Smooth muscle cell (in vitro differentiated cells): ENCODE measurements at regions not wholly inside any gene's neighbourhood (a gene's known extent, or its start where the extent isn't known, plus 50 kb on each side); places are given as distances from the start of the nearest gene placed in this dataset.

ENCODE experiments used
- DNase-seq: peaks from one replicate; lab custom pipeline; 2025; ENCODE audit not compliant: unreplicated experiment; lab: John Stamatoyannopoulos, UW
- H2AFZ ChIP-seq: fragments of 200-600 bp; sonication (generic); 2 replicates; pipeline ENCODE4 v1.6.0; 2016; ENCODE audit warnings: antibody characterized with exemption, low read depth, mild to moderate bottlenecking
- H3F3A ChIP-seq: fragments of 200-600 bp; sonication (generic); 2 replicates; pipeline ENCODE4 v1.6.0; 2017; ENCODE audit warnings: antibody characterized with exemption, low read depth
- H3K27ac ChIP-seq: fragments of 200-600 bp; sonication (generic); 2 replicates; pipeline ENCODE4 v1.5.1; 2016; ENCODE audit warnings: low read depth, mild to moderate bottlenecking
- H3K27me3 ChIP-seq: fragments of 200-600 bp; sonication (generic); 2 replicates; pipeline ENCODE4 v1.6.1; 2016; ENCODE audit warnings: low read depth, mild to moderate bottlenecking
- H3K36me3 ChIP-seq: fragments of 200-600 bp; sonication (generic); 2 replicates; pipeline ENCODE4 v1.5.1; 2016; ENCODE audit warnings: low read depth
- H3K4me1 ChIP-seq: fragments of 200-600 bp; sonication (generic); 2 replicates; pipeline ENCODE4 v1.5.1; 2016; ENCODE audit warnings: low read depth
- H3K4me2 ChIP-seq: fragments of 200-600 bp; sonication (generic); 2 replicates; pipeline ENCODE4 v1.6.0; 2016; ENCODE audit warnings: mild to moderate bottlenecking
- H3K4me3 ChIP-seq: fragments of 200-600 bp; sonication (generic); 2 replicates; pipeline ENCODE4 v1.5.1; 2016; ENCODE audit warnings: mild to moderate bottlenecking
- H3K79me2 ChIP-seq: fragments of 200-600 bp; sonication (generic); 2 replicates; pipeline ENCODE4 v1.6.0; 2016; ENCODE audit warnings: low read depth, mild to moderate bottlenecking
- H3K9ac ChIP-seq: fragments of 200-600 bp; sonication (generic); 2 replicates; pipeline ENCODE4 v1.6.0; 2016; ENCODE audit warnings: low read depth
- H3K9me3 ChIP-seq: fragments of 200-600 bp; sonication (generic); replicated peaks from 2 replicates; pipeline ENCODE4 v1.5.1; 2016; ENCODE audit warnings: low read depth
- H4K20me1 ChIP-seq: fragments of 200-600 bp; sonication (generic); 2 replicates; pipeline ENCODE4 v1.6.0; 2016; ENCODE audit warnings: low read depth
- WGBS: methylation state at CpG from one replicate; pipeline ENCODE4 v1.1.7; 2016; ENCODE audit warnings: low lambda C conversion rate; 5-methylcytosine and 5-hydroxymethylcytosine counted together
- TF ChIP-seq, protein P1 (sequence below): fragments of 200-600 bp; sonication (generic); IDR thresholded peaks from 2 replicates; pipeline ENCODE4 v1.5.1; 2017; ENCODE audit warnings: borderline replicate concordance, mild to moderate bottlenecking, antibody characterized with exemption; ENCODE audit not compliant: insufficient read depth, poor library complexity, severe bottlenecking

DNA sequence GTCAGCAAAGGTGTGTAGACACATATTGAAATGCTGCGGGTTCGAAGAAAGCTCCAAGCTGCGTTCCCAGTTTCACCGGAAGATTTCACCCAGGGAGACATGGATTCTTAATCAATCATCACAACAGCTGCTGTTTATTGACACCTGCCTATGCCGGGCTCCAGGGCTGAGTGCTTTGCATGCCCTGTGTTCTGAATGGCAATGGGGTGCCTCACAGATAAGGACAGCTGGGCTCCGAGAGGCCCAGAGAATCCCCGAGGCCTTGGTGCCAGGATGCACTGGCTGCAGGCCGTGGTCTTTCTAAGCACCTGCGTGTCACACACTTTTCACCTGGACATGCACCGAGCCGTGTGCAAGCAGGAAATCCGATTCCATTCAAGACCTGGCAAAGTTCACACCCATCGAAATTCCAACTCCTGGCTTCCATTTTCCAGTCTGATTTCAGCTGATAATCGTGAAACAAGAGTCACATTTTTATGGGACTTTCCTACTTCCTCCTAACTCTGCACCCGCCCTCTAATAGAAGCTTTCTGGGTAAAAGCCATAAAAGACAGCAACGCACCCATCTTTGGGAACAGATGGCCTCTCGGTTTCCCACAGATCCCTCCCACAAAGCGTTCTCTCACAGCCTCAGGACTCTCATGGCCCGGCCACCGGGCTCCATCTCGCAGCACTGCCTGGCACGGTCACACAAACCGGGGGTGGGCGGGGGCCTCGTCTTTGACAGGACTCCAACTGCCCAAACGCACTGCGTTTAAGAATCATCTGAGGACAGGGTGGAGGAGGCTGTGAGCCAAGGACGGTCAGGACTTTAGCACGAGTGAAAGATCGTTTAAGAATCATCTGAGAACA, 245.6 kb upstream of the SALL3 start:
- no peaks in the 10 kb centered on the region for H3K4me1 ChIP-seq
- no peak overlapping the region for H3K4me3 ChIP-seq
- WGBS = 90% methylated on average over 30 of the region's 30 CpGs
- no peaks in the 10 kb centered on the region for H3F3A ChIP-seq
- H3K4me2 ChIP-seq = no peak overlapping the region
- H3K27me3 ChIP-seq = no peaks in the 10 kb centered on the region
- H4K20me1 ChIP-seq = no peaks in the 10 kb centered on the region
- no peak for DNase-seq
- H2AFZ ChIP-seq = no peak overlapping the region
- TF ChIP-seq, protein P1, sequence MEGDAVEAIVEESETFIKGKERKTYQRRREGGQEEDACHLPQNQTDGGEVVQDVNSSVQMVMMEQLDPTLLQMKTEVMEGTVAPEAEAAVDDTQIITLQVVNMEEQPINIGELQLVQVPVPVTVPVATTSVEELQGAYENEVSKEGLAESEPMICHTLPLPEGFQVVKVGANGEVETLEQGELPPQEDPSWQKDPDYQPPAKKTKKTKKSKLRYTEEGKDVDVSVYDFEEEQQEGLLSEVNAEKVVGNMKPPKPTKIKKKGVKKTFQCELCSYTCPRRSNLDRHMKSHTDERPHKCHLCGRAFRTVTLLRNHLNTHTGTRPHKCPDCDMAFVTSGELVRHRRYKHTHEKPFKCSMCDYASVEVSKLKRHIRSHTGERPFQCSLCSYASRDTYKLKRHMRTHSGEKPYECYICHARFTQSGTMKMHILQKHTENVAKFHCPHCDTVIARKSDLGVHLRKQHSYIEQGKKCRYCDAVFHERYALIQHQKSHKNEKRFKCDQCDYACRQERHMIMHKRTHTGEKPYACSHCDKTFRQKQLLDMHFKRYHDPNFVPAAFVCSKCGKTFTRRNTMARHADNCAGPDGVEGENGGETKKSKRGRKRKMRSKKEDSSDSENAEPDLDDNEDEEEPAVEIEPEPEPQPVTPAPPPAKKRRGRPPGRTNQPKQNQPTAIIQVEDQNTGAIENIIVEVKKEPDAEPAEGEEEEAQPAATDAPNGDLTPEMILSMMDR = no peak
- H3K79me2 ChIP-seq = no peaks in the 10 kb centered on the region
- no peaks in the 10 kb centered on the region for H3K9me3 ChIP-seq
- no peak overlapping the region for H3K27ac ChIP-seq
- no peaks in the 10 kb centered on the region for H3K36me3 ChIP-seq
- no peak overlapping the region for H3K9ac ChIP-seq

DNA sequence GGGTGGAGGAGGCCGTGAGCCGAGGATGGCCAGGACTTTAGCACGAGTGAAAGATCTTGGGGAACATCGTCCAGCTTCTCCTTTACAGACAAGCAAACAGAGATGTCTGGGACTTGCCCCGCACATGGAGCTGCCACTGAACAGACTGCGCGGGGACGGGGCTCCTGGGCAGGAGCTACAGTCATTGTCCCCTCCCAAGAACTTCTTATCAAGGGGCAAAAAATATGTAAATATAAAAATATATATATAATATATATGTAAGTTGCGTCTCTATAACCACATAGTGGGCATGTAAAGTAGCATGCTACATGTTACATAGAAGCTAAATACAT, 245.0 kb upstream of the SALL3 start:
- TF ChIP-seq, protein P1 = no peak
- no peaks in the 10 kb centered on the region for H3K9me3 ChIP-seq

DNA sequence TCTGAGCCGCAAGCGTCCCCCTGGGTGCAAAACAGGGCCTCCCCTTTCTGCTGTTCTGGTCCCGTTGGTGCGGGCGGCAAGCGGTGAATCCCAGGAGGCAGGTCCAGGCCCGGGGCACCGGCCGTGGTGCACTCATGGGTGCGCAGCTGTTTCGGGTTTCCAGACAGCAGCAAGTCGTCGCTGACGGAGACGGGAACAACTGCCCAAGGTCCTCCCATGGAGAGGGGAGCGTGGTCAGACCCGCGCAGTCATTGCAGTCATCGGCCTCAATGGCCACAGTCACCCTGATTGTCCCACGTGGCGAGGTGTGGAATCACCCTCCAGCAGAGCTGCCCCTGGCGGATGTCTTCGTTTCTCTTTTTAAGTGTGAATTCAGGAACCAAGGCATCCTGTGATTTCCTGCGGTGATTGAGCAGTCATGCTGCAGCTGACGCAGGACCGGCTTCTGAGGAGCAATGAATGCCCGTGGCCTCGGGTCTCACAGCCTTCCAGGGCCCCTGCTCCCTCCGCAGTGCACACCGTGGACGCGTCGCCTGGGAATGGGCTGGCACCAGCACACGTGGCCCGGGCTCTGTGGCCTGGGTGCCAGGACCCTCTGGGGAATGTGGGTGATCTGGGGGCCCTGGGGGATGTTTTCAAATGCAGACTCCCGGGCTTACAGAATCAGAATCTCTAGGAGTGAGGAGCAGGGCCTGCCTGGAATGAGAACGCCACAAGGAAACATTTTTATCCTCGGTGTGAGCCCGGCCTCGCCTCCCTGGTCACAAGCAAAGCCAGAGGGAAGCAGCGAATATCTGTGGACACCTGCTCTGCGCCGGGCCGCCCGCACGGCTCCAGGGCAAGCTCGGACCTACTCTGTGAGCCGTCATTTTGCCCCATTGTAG, 244.2 kb upstream of the SALL3 start:
- H3K27me3 ChIP-seq = no peaks in the 10 kb centered on the region
- no peaks in the 10 kb centered on the region for H3K79me2 ChIP-seq
- H3K4me2 ChIP-seq = no peak overlapping the region
- H3K36me3 ChIP-seq = no peaks in the 10 kb centered on the region
- TF ChIP-seq, protein P1 = no peak
- H3F3A ChIP-seq = no peaks in the 10 kb centered on the region
- H3K9me3 ChIP-seq = no peaks in the 10 kb centered on the region
- H2AFZ ChIP-seq = no peak overlapping the region
- no peaks in the 10 kb centered on the region for H3K4me1 ChIP-seq
- WGBS = 94% methylated on average over 48 of the region's 48 CpGs
- no peak overlapping the region for H3K27ac ChIP-seq
- H3K9ac ChIP-seq = no peak overlapping the region
- H3K4me3 ChIP-seq = no peak overlapping the region
- DNase-seq = no peak
- H4K20me1 ChIP-seq = no peaks in the 10 kb centered on the region

More for the DNA sequence above, 245.0 kb upstream of the SALL3 start:
- Histone ChIP-seq H3K36me3 (no peaks in the 10 kb centered on the region), H3K4me1 (no peaks in the 10 kb centered on the region), H3F3A (no peaks in the 10 kb centered on the region), H3K27me3 (no peaks in the 10 kb centered on the region), H2AFZ (no peak overlapping the region), H3K4me3 (no peak overlapping the region), H3K27ac (no peak overlapping the region), H4K20me1 (no peaks in the 10 kb centered on the region), H3K9ac (no peak overlapping the region), H3K4me2 (no peak overlapping the region), H3K79me2 (no peaks in the 10 kb centered on the region)
- DNase-seq = no peak
- WGBS = 95% methylated on average over 9 of the region's 9 CpGs
